Posterior vena cava (tissue), 2 donors: ENCODE measurements at regions not wholly inside any gene's neighbourhood (a gene's known extent, or its start where the extent isn't known, plus 50 kb on each side); places are given as distances from the start of the nearest gene placed in this dataset.

Experiments
- DNase-seq: peaks from one replicate; pipeline ENCODE4 v3.0.0-alpha.2; 2020; ENCODE audit warnings: low spot score
- intact Hi-C, 2 donors: fragments of 100-400 bp; cut with DNase I; formaldehyde crosslinking; loops; one replicate each; pipeline versions ENCODE4 v1.14.1 to v1.14.2; 2022 to 2023
- donor health status: DM: yes; HTN: yes; CAD: no.
- donor health status: DM: yes; HTN: yes; CAD: no.

DNA sequence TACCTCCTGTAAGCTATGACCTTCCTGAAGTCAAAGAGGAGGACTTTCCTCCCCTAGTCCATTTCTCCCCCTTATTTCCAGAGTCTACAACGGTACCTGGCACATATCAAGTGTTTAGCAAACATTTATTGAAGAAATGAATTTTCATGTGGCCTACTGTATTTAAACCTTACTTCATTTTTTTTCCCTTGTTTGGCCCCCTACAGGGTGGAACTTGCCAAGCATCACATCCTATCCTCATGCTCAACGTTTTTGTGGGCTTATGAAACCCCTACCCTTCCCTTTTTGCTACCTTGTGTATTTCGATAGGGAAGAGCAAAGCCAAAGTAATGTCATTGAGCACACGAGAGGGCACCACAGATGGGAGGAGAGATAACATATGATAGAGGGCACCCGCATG lies 1857.8 kb upstream of the WWC1 start:
- no peak for DNase-seq
- intact Hi-C loops = no loop called here

DNA sequence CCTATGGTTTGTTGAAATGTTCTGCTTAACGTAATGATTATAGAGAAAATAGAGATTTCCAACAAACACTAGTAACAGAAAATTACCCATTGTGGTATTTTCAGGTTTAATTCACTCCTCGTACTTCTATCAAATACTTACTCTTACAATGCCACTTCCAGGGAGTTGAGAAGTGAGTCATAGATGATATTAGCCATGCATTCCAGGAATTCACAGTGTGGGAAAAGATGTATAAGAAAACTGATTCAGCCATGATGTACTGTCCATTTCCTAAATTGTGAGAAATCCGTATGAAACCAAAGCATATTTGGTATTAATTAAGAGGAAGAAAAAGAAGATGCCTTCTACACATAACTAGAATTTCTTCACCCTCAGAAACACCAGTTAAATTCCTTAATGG lies 1854.6 kb upstream of the WWC1 start:
- DNase-seq = no peak
- intact Hi-C loops = no loop called here

DNA sequence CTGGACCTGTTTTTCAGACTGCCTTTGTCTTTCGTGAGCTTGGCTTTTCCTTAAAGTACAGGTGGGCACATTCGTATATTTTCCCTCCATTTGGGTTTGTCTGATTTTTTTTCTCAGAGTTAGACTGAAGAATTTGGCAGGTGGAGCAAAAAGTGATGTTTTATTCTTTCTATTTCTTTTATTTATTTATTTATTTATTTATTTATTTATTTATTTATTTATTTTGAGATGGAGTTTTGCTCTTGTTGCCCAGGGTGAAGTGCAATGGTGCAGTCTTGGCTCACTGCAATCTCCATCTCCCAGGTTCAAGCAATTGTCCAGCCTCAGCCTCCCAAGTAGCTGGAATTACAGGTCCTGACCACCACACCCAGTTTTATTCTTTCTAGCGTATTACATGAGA lies 1805.1 kb upstream of the WWC1 start:
- intact Hi-C loops = no loop called here
- no peak for DNase-seq

DNA sequence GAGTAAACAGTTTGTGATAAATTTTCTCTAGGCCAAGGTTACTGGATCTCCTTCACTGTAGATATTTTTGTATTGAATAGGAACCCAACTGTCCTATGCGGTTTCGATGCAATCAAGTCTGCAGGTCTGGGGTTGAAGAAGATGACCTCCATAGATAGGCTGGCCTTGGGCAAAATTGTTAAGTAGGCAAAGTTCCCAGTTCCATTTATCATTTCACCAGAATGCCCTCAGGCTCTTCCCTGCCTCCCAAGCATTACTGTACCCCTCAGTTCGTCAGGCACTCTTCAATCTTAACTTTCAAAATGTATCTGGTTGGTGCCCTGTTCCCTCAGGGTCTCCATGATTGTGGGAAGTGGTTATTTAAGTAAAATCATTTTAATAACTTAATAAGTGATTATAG lies 1802.9 kb upstream of the WWC1 start:
- intact Hi-C loops = no loop called here
- no peak for DNase-seq

DNA sequence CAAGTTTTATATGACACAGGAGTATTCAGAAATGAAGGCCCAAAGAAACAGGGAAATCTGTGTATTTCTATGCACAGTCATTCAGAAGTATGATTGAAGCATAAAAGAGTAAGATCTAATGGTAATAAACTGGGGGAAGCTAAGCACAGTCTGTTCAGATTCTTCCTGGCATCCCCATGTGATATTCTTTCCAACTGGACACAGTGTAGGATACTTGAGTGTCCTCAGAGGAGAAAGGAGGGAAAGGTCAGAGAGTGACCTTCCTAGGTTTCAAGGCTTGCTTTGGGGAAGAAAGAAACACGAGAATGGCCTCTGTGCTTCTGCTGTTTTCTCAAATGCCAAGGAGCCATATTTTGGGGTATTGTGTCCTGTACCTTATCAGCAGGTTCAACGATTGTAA lies 1798.4 kb upstream of the WWC1 start:
- DNase-seq = no peak
- intact Hi-C loops = no loop called here

DNA sequence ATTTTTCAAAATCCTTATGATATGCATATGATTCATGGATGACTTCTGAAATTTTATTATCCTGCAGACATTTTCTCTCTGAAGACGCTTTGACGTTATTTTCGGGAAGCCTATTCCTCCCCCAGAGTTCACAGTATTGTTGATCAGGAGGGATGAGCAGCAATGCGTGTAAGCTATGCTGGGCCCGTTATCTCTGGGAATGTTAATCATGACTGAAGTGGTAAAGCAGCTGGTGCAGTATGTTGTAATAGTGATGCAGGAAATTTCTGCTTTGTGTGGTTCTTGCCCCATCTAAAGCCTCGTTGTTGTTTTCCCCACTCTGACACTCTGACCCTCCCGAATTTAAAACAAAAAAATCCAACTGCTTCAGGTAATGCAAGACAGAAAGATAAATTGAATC lies 1797.8 kb upstream of the WWC1 start:
- intact Hi-C loops = no loop called here
- DNase-seq = no peak

GRCh38 chr5:166497496-166498104 lies 1793.8 kb upstream of the WWC1 start:
- intact Hi-C loops = no loop called here
- DNase-seq = no peak

DNA sequence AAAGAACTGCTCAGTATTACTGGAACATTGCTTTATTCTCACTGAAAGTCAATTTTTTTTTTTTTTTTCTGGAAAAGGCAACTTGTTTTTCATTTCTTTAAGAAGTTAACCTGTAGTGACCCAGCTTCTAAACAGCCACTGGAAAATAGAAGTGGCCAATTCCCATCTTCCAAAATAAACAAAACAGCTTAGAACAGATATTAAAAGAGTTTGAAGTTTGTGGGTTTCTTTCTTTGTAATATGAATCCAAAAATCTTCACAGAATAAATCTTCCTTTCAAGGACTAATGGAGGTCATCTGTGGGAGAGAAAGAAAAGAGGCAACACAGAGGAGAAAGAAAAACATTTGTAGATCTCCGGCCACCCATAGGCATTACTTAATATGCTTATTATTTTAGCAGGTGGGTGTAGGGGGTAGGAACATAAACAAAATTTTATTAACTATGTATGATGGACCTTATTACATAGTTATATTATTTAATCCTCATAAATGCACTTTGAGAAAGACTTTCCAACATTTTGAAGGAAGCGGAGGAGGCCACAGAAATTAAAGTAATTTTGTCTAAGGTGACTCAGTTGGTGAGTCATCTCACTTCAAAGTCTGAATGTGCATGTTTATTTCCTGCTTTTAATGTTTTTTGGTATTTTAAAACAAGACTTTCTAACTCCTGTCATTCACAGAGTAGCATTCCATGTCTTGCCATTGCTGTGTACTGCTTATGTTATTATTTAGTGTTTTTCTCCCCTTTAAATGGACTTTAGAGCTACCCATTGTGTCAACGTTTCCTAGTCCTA lies 1791.8 kb upstream of the WWC1 start:
- no peak for DNase-seq
- intact Hi-C loops = no loop called here

- no peak for DNase-seq
- intact Hi-C loops = no loop called here
Observed at GRCh38 chr5:166503506-166503905, 1787.9 kb upstream of the WWC1 start.

GRCh38 chr5:166505067-166505466 lies 1786.4 kb upstream of the WWC1 start:
- DNase-seq = no peak
- intact Hi-C loops = no loop called here

DNA sequence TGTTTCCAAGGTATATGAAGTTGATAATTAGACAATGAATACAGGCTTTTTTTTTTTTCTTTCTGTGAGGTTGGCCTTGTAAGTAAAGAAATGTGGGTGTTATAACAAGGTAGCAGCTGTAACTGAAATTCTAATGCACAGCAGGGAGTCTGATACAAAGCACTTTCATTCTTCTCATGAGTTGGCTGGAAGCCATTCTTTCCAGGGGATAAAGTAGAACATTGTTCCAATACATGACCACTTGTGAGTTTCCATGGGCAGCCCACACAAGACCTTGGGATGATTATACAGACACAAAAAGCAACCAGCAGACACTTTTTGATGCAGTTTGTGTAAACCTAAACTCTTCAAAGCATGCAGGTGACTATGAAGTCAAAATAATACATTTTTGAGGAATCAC lies 1785.9 kb upstream of the WWC1 start:
- intact Hi-C loops = no loop called here
- DNase-seq = no peak

DNA sequence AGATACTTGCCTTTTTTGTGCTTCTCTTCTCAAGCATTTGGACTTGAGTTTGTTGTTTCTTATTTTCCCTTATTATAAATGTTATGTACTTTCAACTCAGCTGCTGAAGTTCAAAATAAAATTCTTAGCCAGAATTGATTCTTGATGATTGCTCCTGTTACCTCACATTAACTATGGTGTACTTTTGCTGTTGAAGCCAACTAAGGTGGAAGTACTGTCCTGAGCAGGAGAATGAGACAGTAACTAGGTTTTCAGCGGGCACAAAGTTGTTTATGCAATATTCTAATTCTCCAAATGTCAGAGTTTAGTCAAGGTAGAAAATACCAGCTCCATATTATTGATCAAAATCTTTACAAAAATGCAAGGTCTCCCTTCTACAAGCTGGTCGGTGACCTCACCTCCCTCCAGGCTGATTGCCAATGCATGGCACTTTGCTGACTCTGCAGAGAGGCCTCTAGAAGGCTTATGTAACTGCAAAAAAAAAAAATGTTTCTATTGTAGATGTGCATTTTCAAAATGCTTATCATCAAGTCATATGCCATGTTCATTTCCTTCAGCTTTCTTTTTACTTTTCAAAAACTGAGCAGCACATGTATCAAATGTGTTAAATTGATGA lies 1783.5 kb upstream of the WWC1 start:
- intact Hi-C loops = no loop called here
- DNase-seq = no peak

- DNase-seq = no peak
- intact Hi-C loops = no loop called here
Observed at GRCh38 chr5:166509085-166509484, 1782.4 kb upstream of the WWC1 start.

- intact Hi-C loops = no loop called here
- DNase-seq = no peak
Observed at GRCh38 chr5:166517976-166518375, 1773.5 kb upstream of the WWC1 start.

DNA sequence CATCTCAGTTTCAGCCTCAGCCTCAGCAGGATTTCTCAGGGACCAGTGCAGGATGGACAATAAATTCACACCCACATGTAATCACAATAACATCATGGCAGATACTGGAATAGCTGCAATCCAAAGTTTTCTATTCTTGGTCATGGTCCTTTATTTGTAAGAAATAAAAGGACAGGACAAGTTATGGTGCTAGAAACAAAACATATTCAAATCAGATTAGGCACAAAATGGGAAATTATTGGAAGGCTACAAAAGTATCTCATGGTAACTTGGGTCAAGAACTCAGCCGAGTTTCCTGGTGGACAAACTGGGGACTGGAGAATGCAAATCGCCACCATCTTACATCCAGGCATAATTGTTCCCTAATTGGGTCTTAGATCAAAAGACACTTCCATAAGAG lies 1768.2 kb upstream of the WWC1 start:
- no peak for DNase-seq

DNA sequence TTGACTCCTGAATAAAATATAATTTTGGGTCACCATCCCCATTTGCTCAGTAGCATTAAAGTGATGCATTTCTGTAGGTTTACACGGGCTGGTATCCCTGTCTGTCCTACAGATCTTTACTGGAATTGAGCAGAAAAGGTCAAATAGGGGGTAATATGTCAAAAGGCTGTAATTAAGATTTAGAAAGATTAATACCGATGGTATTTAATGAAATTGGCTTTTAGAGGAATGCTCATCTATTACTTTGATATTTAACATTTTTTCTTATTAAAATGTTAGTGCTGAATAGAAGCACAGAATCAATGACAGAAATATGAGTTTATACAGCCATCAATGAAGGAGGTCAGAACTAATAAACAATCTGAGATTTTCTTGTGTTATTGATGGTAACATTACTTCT lies 1762.2 kb upstream of the WWC1 start:
- no peak for DNase-seq
- intact Hi-C loops = no loop called here

More for the DNA sequence above, 1768.2 kb upstream of the WWC1 start:
- intact Hi-C loops = no loop called here

GRCh38 chr5:166532456-166533220 lies 1758.8 kb upstream of the WWC1 start:
- DNase-seq = no peak
- intact Hi-C loops = no loop called here

DNA sequence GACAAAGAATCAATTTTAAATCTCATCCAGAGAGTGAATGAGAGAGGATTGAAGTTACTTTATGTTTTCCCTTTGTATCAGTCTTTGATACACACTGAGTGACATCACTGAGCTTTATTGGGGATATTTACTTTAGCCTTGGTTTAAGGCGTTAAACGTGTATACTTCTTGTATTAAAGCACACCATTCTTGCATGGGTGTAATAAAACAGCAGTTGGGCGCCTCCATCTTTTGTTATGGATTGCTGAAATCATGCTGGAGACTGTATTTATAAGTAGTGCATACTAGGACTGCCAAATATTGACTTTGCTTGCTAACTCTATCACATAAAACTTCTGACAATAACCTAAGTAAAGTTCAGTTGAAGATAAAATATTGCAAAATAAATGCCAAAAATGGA lies 1755.8 kb upstream of the WWC1 start:
- DNase-seq = no peak
- intact Hi-C loops = no loop called here

DNA sequence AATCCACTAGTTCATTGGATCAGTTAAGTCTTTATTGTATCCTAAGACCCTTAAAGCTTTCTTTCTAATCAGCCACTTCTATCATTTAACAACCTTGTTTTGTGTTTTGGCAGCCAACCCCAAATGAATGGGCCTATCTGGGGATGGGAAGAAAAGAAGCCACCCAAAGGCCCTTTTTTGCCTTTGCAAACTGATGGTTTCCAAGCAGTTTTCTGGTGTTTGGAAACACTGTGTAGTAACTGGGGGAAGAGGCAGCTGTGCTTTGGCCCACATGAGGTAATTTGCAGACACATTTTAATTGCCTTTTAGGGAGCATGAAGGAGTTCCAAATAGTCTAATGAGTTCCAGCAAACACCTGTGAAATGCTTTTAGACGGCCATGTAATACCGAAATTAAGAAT lies 1751.3 kb upstream of the WWC1 start:
- intact Hi-C loops = no loop called here
- DNase-seq = no peak

- intact Hi-C loops = no loop called here
Observed at GRCh38 chr5:166551384-166551783, 1740.1 kb upstream of the WWC1 start.

More at GRCh38 chr5:166551384-166551783, 1740.1 kb upstream of the WWC1 start:
- no peak for DNase-seq
